ENCODE measurements at regions not wholly inside any gene's neighbourhood (a gene's known extent, or its start where the extent isn't known, plus 50 kb on each side); places are given as distances from the start of the nearest gene placed in this dataset.

- Mint-ChIP-seq H3K36me3 (ENCODE audit: insufficient read depth in 2 of 2) (no peaks in the 10 kb centered on the region), H3K9me3 (peaks cover 4 to 9% of the 10 kb centered on the region in 2 donors), H3K4me3 (no peak overlapping the region), H3K27ac (no peak overlapping the region), H3K4me1 (ENCODE audit: low read depth) (no peaks in the 10 kb centered on the region), H3K27me3 (ENCODE audit: low read depth) (no peaks in the 10 kb centered on the region)
- ATAC-seq (replicated peaks in 1 of 2): no peak
- no peak for DNase-seq
These were observed 132.4 kb upstream of the RGS17 start for GRCh38 chr6:153263489-153263888.

- no peak for DNase-seq
- Mint-ChIP-seq H3K27ac (no peak overlapping the region), H3K4me1 (ENCODE audit: low read depth) (no peaks in the 10 kb centered on the region), H3K4me3 (no peak overlapping the region), H3K9me3 (no peaks in the 10 kb centered on the region), H3K27me3 (ENCODE audit: low read depth) (no peaks in the 10 kb centered on the region), H3K36me3 (ENCODE audit: insufficient read depth in 2 of 2) (no peaks in the 10 kb centered on the region)
- no peak for ATAC-seq (replicated peaks in 1 of 2)
These were observed 120.2 kb upstream of the RGS17 start for GRCh38 chr6:153251326-153251725.

- no peak overlapping the region for H3K4me3 Mint-ChIP-seq
- H3K36me3 Mint-ChIP-seq (ENCODE audit: insufficient read depth in 2 of 2): no peaks in the 10 kb centered on the region
- no peak overlapping the region for H3K27ac Mint-ChIP-seq
- H3K4me1 Mint-ChIP-seq (ENCODE audit: low read depth): no peaks in the 10 kb centered on the region
- ATAC-seq (replicated peaks in 1 of 2): no peak
- no peak for DNase-seq
- no peaks in the 10 kb centered on the region for H3K27me3 Mint-ChIP-seq (ENCODE audit: low read depth)
- peaks cover 0 to 3% of the 10 kb centered on the region in 2 donors for H3K9me3 Mint-ChIP-seq
These were observed 106.6 kb upstream of the RGS17 start for GRCh38 chr6:153237670-153238069.

GRCh38 chr6:153231048-153231646 lies 100.1 kb upstream of the RGS17 start:
- H3K27me3 Mint-ChIP-seq (ENCODE audit: low read depth): no peaks in the 10 kb centered on the region
- no peak for ATAC-seq (replicated peaks in 1 of 2)
- DNase-seq: peak; percentile 27 to 37
- no peak overlapping the region for H3K4me3 Mint-ChIP-seq
- H3K27ac Mint-ChIP-seq: no peak overlapping the region
- no peaks in the 10 kb centered on the region for H3K36me3 Mint-ChIP-seq (ENCODE audit: insufficient read depth in 2 of 2)
- no peaks in the 10 kb centered on the region for H3K9me3 Mint-ChIP-seq
- no peaks in the 10 kb centered on the region for H3K4me1 Mint-ChIP-seq (ENCODE audit: low read depth)

DNA sequence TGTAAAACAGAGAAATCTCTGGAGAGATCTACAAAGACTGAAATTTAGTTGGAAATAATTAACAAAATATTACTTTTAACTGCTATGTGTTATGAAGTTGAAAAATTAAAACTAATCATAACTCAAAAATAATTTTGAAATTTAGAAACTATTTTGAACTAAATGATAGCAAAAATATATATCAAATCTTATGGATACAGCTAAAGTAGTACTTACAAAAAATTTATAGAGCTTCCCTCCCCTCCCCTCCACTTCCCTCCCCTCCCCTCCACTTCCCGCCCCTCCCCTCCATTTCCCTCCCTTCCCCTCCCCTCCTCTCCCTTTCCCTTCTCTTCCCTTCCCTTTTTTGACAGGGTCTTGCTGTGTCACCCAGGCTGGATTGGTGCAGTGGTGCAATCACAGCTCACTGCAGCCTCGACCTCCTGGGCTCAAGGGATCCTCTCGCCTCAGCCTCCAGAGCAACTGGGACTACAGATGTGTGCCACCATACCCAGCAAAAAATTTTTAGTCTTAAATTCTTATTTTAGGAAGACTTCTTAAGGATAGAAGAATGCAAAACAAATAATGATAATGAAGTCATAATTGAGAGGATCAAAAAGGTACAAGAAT lies 87.2 kb upstream of the RGS17 start:
- ATAC-seq (replicated peaks in 1 of 2): no peak
- no peaks in the 10 kb centered on the region for H3K4me1 Mint-ChIP-seq (ENCODE audit: low read depth)

DNA sequence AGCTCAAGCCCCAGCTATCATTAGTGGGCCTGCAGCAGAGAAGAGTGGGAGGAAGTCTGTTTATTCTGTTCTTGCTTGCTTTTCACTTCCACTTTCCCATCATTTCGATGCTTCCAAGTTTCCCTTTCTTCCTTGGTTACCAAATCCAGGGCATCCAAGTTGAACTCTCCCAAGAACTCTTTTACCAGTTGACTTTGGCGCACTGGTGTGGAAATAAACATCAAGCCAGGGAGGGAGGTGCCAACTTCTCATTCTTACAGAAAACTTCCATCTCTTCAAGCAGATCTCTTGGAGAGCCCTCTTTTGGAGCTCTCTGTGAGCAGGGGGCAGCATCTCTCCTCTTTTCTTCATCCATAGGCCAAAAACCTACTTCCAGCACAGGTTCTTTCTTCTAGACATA lies 85.7 kb upstream of the RGS17 start:
- Mint-ChIP-seq H3K4me3 (no peak overlapping the region), H3K9me3 (no peaks in the 10 kb centered on the region), H3K27me3 (ENCODE audit: low read depth) (no peaks in the 10 kb centered on the region), H3K27ac (no peak overlapping the region), H3K4me1 (ENCODE audit: low read depth) (no peaks in the 10 kb centered on the region), H3K36me3 (ENCODE audit: insufficient read depth in 2 of 2) (no peaks in the 10 kb centered on the region)
- DNase-seq: no peak
- ATAC-seq (replicated peaks in 1 of 2): no peak

More for the DNA sequence above, 87.2 kb upstream of the RGS17 start:
- H3K36me3 Mint-ChIP-seq (ENCODE audit: insufficient read depth in 2 of 2): no peaks in the 10 kb centered on the region
- no peaks in the 10 kb centered on the region for H3K9me3 Mint-ChIP-seq
- H3K27ac Mint-ChIP-seq: no peak overlapping the region
- H3K27me3 Mint-ChIP-seq (ENCODE audit: low read depth): no peaks in the 10 kb centered on the region
- H3K4me3 Mint-ChIP-seq: no peak overlapping the region
- no peak for DNase-seq

- DNase-seq (no peak), ATAC-seq (replicated peaks in 1 of 2) (no peak)
- Mint-ChIP-seq H3K9me3 (no peaks in the 10 kb centered on the region), H3K27ac (no peak overlapping the region), H3K4me3 (no peak overlapping the region), H3K36me3 (ENCODE audit: insufficient read depth in 2 of 2) (no peaks in the 10 kb centered on the region), H3K27me3 (ENCODE audit: low read depth) (no peaks in the 10 kb centered on the region), H3K4me1 (ENCODE audit: low read depth) (no peaks in the 10 kb centered on the region)
These were observed 84.2 kb upstream of the RGS17 start for GRCh38 chr6:153215242-153215641.

DNA sequence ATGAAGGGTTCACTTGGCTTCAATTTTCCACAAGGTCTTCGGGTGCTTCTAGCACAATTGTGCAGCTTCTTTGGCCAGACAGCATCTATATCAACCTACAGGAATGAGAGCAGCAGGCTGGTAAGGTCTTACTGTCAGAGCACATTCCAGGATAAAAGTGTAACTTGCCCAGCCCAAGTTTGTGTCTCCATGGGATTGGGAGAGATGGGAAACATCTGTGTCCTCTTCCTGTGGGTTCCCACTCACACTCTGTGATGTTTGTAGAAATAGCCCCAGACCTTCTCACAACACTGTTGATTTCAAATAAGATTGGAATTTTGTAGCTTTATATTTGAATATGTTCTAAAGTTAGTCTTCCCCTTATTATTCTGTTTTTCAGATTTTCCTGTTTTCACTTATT lies 83.4 kb upstream of the RGS17 start:
- no peaks in the 10 kb centered on the region for H3K36me3 Mint-ChIP-seq (ENCODE audit: insufficient read depth in 2 of 2)
- H3K27ac Mint-ChIP-seq: no peak overlapping the region
- ATAC-seq (replicated peaks in 1 of 2) (no peak), DNase-seq (no peak)
- no peak overlapping the region for H3K4me3 Mint-ChIP-seq
- no peaks in the 10 kb centered on the region for H3K4me1 Mint-ChIP-seq (ENCODE audit: low read depth)
- no peaks in the 10 kb centered on the region for H3K27me3 Mint-ChIP-seq (ENCODE audit: low read depth)
- H3K9me3 Mint-ChIP-seq: no peaks in the 10 kb centered on the region

GRCh38 chr6:153210083-153210482 lies 79.0 kb upstream of the RGS17 start:
- H3K27ac Mint-ChIP-seq: no peak overlapping the region
- H3K4me1 Mint-ChIP-seq (ENCODE audit: low read depth): no peaks in the 10 kb centered on the region
- no peaks in the 10 kb centered on the region for H3K27me3 Mint-ChIP-seq (ENCODE audit: low read depth)
- H3K4me3 Mint-ChIP-seq: no peak overlapping the region
- ATAC-seq (replicated peaks in 1 of 2): no peak
- H3K9me3 Mint-ChIP-seq: no peaks in the 10 kb centered on the region
- no peak for DNase-seq
- H3K36me3 Mint-ChIP-seq (ENCODE audit: insufficient read depth in 2 of 2): no peaks in the 10 kb centered on the region

DNA sequence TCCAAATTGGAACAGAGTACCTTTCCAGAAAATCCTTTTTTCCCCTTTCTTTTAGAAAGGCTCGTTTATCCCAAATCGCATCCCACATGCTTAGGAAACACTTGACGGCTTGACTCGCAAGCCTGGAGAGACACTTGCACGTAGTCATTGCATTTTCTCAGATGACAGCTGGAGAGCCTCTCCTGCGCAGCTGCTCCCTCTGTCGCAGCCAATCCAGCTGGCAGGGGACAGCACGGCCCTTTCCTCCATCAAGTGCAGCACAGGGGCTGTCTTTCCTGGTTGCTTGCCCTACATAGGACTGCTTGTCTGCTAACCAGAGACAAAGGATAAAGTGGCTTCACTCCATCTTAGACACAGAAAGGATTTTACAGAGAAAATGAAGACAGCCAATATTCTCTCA lies 77.6 kb upstream of the RGS17 start:
- no peaks in the 10 kb centered on the region for H3K4me1 Mint-ChIP-seq (ENCODE audit: low read depth)
- no peaks in the 10 kb centered on the region for H3K27me3 Mint-ChIP-seq (ENCODE audit: low read depth)
- ATAC-seq (replicated peaks in 1 of 2) (no peak), DNase-seq (no peak)
- no peaks in the 10 kb centered on the region for H3K36me3 Mint-ChIP-seq (ENCODE audit: insufficient read depth in 2 of 2)
- H3K9me3 Mint-ChIP-seq: no peaks in the 10 kb centered on the region
- H3K4me3 Mint-ChIP-seq: no peak overlapping the region
- no peak overlapping the region for H3K27ac Mint-ChIP-seq

DNA sequence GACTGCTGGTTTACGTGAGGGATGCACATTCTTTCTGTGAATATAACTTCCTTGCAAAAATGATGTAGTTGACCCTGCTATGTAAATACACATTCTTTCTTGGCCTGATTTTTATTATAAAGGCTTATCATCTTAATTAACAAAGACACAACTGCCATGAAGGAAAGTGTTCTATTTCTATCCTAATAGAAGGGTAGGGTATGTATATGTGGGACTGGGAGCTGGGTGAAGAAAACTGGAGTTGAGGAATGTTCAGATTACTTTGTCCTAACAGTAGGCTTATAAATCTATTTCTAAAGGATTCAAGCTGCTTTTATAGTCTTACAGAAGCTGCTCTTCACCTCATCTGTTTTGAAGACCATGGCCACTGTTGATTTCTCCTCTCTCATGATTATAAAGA lies 76.5 kb upstream of the RGS17 start:
- Mint-ChIP-seq H3K27ac (no peak overlapping the region), H3K27me3 (ENCODE audit: low read depth) (no peaks in the 10 kb centered on the region), H3K9me3 (no peaks in the 10 kb centered on the region), H3K4me3 (no peak overlapping the region), H3K36me3 (ENCODE audit: insufficient read depth in 2 of 2) (no peaks in the 10 kb centered on the region), H3K4me1 (ENCODE audit: low read depth) (no peaks in the 10 kb centered on the region)
- no peak for DNase-seq
- ATAC-seq (replicated peaks in 1 of 2): no peak

GRCh38 chr6:153207006-153207405 lies 75.9 kb upstream of the RGS17 start:
- no peak for ATAC-seq (replicated peaks in 1 of 2)
- Mint-ChIP-seq H3K4me1 (ENCODE audit: low read depth) (no peaks in the 10 kb centered on the region), H3K27ac (no peak overlapping the region), H3K36me3 (ENCODE audit: insufficient read depth in 2 of 2) (no peaks in the 10 kb centered on the region), H3K9me3 (no peaks in the 10 kb centered on the region), H3K27me3 (ENCODE audit: low read depth) (no peaks in the 10 kb centered on the region), H3K4me3 (no peak overlapping the region)
- DNase-seq: no peak

DNA sequence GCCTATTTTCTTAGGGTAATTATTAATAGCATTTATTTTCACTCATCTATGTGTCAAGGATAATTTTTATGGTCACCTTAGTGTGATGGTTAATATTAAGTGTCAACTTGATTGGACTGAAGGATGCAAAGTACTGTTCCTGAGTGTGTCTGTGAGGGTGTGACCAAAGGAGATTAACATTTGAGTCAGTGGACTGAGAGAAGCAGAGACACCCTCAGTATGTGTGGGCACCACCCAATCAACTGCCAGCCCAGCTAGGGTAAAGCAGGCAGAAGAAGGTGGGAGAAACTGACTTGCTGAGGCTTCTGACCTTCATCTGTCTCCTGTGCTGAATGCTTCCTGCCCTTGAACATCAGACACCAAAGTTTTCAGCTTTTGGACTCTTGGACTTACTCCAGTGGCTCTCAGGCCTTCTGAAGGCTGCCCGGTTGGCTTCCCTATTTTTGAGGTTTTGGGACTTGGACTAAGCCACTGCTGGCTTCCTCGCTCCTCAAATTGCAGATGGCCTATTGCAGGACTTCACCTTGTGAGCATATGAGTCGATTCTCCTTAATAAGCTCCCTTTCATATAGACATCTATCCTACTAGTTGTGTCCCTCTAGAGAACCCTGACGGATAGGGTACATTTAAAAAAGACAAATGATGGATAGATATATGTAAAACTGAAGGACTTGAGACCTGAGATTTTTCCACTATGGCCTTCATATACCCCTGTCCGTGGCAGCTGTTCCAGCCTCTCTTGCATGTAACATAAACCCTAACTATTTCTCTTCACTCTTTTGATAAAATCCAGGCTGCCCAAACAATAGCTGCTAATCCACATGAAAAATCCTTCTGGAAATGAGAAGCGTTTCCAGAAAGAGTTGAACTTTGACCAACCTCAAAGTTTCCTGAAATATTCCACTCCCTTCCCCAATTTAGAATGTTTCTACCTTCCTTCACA lies 62.1 kb upstream of the RGS17 start:
- no peak overlapping the region for H3K4me3 Mint-ChIP-seq
- no peaks in the 10 kb centered on the region for H3K4me1 Mint-ChIP-seq (ENCODE audit: low read depth)
- DNase-seq (no peak), ATAC-seq (replicated peaks in 1 of 2) (no peak)
- H3K27ac Mint-ChIP-seq: no peak overlapping the region
- H3K27me3 Mint-ChIP-seq (ENCODE audit: low read depth): no peaks in the 10 kb centered on the region
- H3K36me3 Mint-ChIP-seq (ENCODE audit: insufficient read depth in 2 of 2): no peaks in the 10 kb centered on the region
- no peaks in the 10 kb centered on the region for H3K9me3 Mint-ChIP-seq

Measured in activated T-cell treated with anti-CD3 and anti-CD28 coated beads, Interleukin-2, amount 50 U/mL, for 72 hours (primary cell).